Astrocyte of the cerebellum (primary cell): ENCODE measurements at regions not wholly inside any gene's neighbourhood (a gene's known extent, or its start where the extent isn't known, plus 50 kb on each side); places are given as distances from the start of the nearest gene placed in this dataset.

Experiments
- DNase-seq: peaks from one replicate; pipeline ENCODE4 v3.0.0-alpha.2; 2011; ENCODE audit warnings: low read depth
- H3K4me3 ChIP-seq: 2 replicates; pipeline ENCODE4 v1.5.1; 2011; ENCODE audit warnings: mild to moderate bottlenecking, low read depth, low read length, moderate library complexity
- CTCF ChIP-seq: IDR thresholded peaks from 2 replicates; pipeline ENCODE4 v1.5.1; 2012; ENCODE audit warnings: low read length, low read depth, moderate library complexity, mild to moderate bottlenecking; ENCODE audit errors: missing control alignments
- in situ Hi-C: cut with HindIII; loops from 2 replicates; pipeline ENCODE4 v1.10.0; 2017; ENCODE audit warnings: low sequenced_read_pairs

GRCh38 chr7:67463983-67464382 is 467.4 kb downstream of the TYW1 start:
- TF ChIP-seq CTCF, result no peak
- in situ Hi-C loops, result no loop called here
- no peak for DNase-seq
- no peak overlapping the region for H3K4me3 ChIP-seq

GRCh38 chr7:67466109-67466508 is 469.5 kb downstream of the TYW1 start:
- in situ Hi-C loops, result no loop called here
- no peak for DNase-seq
- H3K4me3 ChIP-seq, result no peak overlapping the region
- TF ChIP-seq CTCF, result no peak

GRCh38 chr7:67470256-67470751 is 473.7 kb downstream of the TYW1 start:
- in situ Hi-C loops, result no loop called here
- TF ChIP-seq CTCF, result no peak
- DNase-seq, result no peak
- no peak overlapping the region for H3K4me3 ChIP-seq

GRCh38 chr7:67475293-67475692 is 478.7 kb downstream of the TYW1 start:
- TF ChIP-seq CTCF, result no peak
- H3K4me3 ChIP-seq, result no peak overlapping the region
- in situ Hi-C loops, result no loop called here
- no peak for DNase-seq

- in situ Hi-C loops, result no loop called here
- H3K4me3 ChIP-seq, result no peak overlapping the region
- TF ChIP-seq CTCF, result no peak
Measured at GRCh38 chr7:67478066-67478465, 481.4 kb downstream of the TYW1 start.

GRCh38 chr7:67484244-67484751 is 487.7 kb downstream of the TYW1 start:
- in situ Hi-C loops, result no loop called here
- peak; percentile 42 for DNase-seq
- H3K4me3 ChIP-seq, result peak overlapping the region; percentile 14
- peak; percentile 76 for TF ChIP-seq CTCF

More at GRCh38 chr7:67478066-67478465, 481.4 kb downstream of the TYW1 start:
- no peak for DNase-seq

GRCh38 chr7:67486401-67486800 is 489.8 kb downstream of the TYW1 start:
- in situ Hi-C loops, result no loop called here
- H3K4me3 ChIP-seq, result no peak overlapping the region
- TF ChIP-seq CTCF, result no peak
- no peak for DNase-seq
